Transverse colon (tissue), 4 donors: ENCODE measurements at regions not wholly inside any gene's neighbourhood (a gene's known extent, or its start where the extent isn't known, plus 50 kb on each side); places are given as distances from the start of the nearest gene placed in this dataset.

Source experiments
- EP300 ChIP-seq: sonication (generic); formaldehyde crosslinking; IDR thresholded peaks from one replicate; pipeline ENCODE4 v1.6.1; 2017; ENCODE audit warnings: antibody characterized with exemption, low read depth
- POLR2A ChIP-seq: fragments of 450-650 bp; IDR thresholded peaks from one replicate; pipeline ENCODE4 v1.6.1; 2016; ENCODE audit warnings: antibody characterized with exemption, mild to moderate bottlenecking, moderate library complexity
- POLR2AphosphoS5 ChIP-seq, 3 donors: sonication (generic); formaldehyde crosslinking; IDR thresholded peaks; one replicate each; pipeline ENCODE4 v1.6.1; 2016; ENCODE audit warnings: antibody characterized with exemption in 3 of 3
- TF ChIP-seq, protein P1 (sequence below), 5 experiments: fragments of 200-600 bp in 3 of 5; fragments of 450-650 bp in 2 of 5; sonication (generic) in 3 of 5; IDR thresholded peaks; 1 replicate in 2 of 5; 2 replicates in 3 of 5; pipeline ENCODE4 v1.5.1; 2016 to 2017; ENCODE audit warnings: antibody characterized with exemption in 5 of 5, inconsistent platforms in 3 of 5, mild to moderate bottlenecking in 2 of 5, moderate library complexity in 1 of 5

DNA sequence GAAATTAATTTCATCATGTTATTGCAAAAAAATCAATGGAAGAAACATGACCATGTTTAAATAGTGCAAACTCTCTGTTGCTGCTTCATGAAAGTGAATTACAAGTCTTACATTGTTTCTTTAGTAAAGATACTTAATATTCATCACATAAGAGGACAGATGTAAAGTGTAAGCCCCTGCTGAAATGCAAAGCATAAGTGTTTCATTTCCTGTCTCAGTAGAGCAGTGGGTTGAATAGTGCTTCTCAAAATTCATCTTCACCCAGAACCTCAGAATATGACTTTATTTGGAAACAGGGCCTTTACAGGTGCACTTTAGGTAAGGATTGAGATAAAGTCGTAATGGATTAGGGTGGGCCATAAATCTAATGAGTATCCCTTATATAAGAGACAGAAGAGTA, 738.4 kb upstream of the RGS18 start:
- TF ChIP-seq POLR2A (no peak), POLR2AphosphoS5 (IDR thresholded peaks at IDR 0.05) (no peak), EP300 (no peak)
- TF ChIP-seq, protein P1, sequence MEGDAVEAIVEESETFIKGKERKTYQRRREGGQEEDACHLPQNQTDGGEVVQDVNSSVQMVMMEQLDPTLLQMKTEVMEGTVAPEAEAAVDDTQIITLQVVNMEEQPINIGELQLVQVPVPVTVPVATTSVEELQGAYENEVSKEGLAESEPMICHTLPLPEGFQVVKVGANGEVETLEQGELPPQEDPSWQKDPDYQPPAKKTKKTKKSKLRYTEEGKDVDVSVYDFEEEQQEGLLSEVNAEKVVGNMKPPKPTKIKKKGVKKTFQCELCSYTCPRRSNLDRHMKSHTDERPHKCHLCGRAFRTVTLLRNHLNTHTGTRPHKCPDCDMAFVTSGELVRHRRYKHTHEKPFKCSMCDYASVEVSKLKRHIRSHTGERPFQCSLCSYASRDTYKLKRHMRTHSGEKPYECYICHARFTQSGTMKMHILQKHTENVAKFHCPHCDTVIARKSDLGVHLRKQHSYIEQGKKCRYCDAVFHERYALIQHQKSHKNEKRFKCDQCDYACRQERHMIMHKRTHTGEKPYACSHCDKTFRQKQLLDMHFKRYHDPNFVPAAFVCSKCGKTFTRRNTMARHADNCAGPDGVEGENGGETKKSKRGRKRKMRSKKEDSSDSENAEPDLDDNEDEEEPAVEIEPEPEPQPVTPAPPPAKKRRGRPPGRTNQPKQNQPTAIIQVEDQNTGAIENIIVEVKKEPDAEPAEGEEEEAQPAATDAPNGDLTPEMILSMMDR (IDR thresholded peaks at IDR 0.05): no peak
